Erythroblast (primary cell): ENCODE measurements at regions not wholly inside any gene's neighbourhood (a gene's known extent, or its start where the extent isn't known, plus 50 kb on each side); places are given as distances from the start of the nearest gene placed in this dataset.

Experiments
- GATA1 ChIP-seq: IDR thresholded peaks from 2 replicates; pipeline ENCODE4 v1.6.1; 2011; ENCODE audit warnings: low read depth, mild to moderate bottlenecking, control low read depth, low read length, moderate library complexity
- POLR2A ChIP-seq: IDR thresholded peaks from 2 replicates; pipeline ENCODE4 v1.6.1; 2011; ENCODE audit warnings: mild to moderate bottlenecking, low read length

DNA sequence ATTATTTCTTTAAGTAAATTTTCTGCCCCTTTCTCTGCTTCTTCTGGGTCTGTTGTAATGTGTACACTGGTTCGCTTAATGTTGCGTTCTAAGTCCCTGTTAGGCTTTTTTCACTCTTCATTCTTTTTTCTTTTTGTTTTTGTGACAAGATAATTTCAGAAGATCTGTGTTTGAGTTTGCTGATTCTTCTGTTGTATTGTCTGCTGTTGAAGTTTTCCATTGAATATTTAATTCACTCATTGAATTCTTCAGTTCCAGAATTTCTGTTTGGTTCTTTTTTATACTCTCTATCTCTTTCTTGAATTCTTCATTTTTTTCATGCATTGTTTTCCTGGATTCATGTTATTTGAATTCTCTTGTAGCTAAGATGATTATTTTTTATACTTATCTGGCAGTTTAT, 66.3 kb upstream of the NUDT6 start:
- no peak for TF ChIP-seq POLR2A
- no peak for TF ChIP-seq GATA1
